Progenitor cell of endocrine pancreas (in vitro differentiated cells): ENCODE measurements at regions not wholly inside any gene's neighbourhood (a gene's known extent, or its start where the extent isn't known, plus 50 kb on each side); places are given as distances from the start of the nearest gene placed in this dataset.
"Not testable (repeated sequence)": the region's sequence is repeated elsewhere in the genome, so short reads cannot be mapped to it uniquely, and the experiment has no call there.

ENCODE experiments used
- DNase-seq: peaks from one replicate; pipeline ENCODE4 v3.0.0; 2021; ENCODE audit warnings: low spot score; ENCODE audit not compliant: unreplicated experiment
- H3K27ac Mint-ChIP-seq: 2 replicates; pipeline ENCODE4 v1.8.0; 2021; ENCODE audit warnings: mild to moderate bottlenecking, moderate library complexity, mixed read lengths
- H3K27me3 Mint-ChIP-seq: 2 replicates; pipeline ENCODE4 v1.8.0; 2021; ENCODE audit warnings: mixed read lengths
- H3K36me3 Mint-ChIP-seq: 2 replicates; pipeline ENCODE4 v1.8.0; 2022; ENCODE audit warnings: mixed read lengths; ENCODE audit not compliant: insufficient read depth
- H3K4me1 Mint-ChIP-seq: 2 replicates; pipeline ENCODE4 v1.8.0; 2021; ENCODE audit warnings: low read depth, mixed read lengths
- H3K4me3 Mint-ChIP-seq: 2 replicates; pipeline ENCODE4 v1.8.0; 2021; ENCODE audit warnings: low read depth, mild to moderate bottlenecking, moderate library complexity, mixed read lengths
- H3K9me3 Mint-ChIP-seq: 2 replicates; pipeline ENCODE4 v1.8.0; 2021; ENCODE audit warnings: low read depth, mixed read lengths
- CTCF ChIP-seq: fragments of 200-600 bp; sonication (generic); IDR thresholded peaks from one replicate; pipeline ENCODE4 v1.5.0; 2021; ENCODE audit warnings: antibody characterized with exemption, mild to moderate bottlenecking; ENCODE audit not compliant: unreplicated experiment

DNA sequence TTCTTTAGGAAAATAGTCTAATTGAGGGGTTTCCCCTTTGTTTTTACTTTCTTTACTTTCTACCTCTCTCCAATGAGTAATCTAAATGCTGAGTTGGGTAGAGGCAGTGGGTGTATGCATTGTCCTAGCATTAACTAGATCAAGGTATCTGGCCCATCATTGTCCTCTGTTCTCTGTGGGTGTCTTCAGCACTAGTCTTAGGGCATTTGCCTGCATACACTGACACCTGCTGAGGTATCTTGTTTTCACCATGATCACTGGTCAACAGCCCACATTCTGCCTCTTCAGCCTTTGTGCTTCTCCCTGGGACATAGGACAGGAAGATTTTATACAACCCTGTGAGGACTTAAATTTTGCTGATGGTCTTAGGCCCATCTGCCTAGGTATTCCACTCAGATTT is 371.1 kb downstream of the RAB38 start:
- Mint-ChIP-seq H3K4me1 (no peaks in the 10 kb centered on the region), H3K27ac (no peak overlapping the region), H3K9me3 (no peaks in the 10 kb centered on the region), H3K36me3 (no peaks in the 10 kb centered on the region), H3K27me3 (no peaks in the 10 kb centered on the region), H3K4me3 (no peak overlapping the region)
- DNase-seq = no peak
- no peak for TF ChIP-seq CTCF

DNA sequence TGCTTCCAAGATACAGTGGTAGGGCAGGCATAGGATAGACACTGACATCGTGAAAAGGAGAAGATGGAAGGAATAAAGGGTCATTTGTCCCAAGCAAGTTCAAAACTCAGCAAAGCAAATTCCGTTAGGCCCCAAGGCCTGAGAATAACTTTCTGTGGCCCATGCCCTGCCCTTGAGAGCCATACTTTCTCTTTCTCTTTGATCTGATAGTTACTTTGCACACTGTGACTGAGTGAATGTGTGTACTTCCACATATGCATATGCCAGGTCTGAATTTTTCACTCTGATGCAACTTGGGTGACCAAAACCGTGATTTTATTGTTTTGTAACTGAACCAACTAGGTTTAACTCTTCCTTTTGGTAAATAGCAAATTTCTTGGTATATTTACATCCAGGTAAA is 371.5 kb downstream of the RAB38 start:
- no peak overlapping the region for H3K4me3 Mint-ChIP-seq
- no peaks in the 10 kb centered on the region for H3K4me1 Mint-ChIP-seq
- H3K27me3 Mint-ChIP-seq = no peaks in the 10 kb centered on the region
- no peak overlapping the region for H3K27ac Mint-ChIP-seq
- H3K36me3 Mint-ChIP-seq = no peaks in the 10 kb centered on the region
- DNase-seq = no peak
- H3K9me3 Mint-ChIP-seq = no peaks in the 10 kb centered on the region
- no peak for TF ChIP-seq CTCF

- not testable (repeated sequence) for H3K4me1 Mint-ChIP-seq, H3K4me3 Mint-ChIP-seq, H3K27me3 Mint-ChIP-seq, DNase-seq, H3K9me3 Mint-ChIP-seq, H3K36me3 Mint-ChIP-seq, H3K27ac Mint-ChIP-seq
Measured at GRCh38 chr11:87784862-87785261, 390.4 kb downstream of the RAB38 start.

- no peaks in the 10 kb centered on the region for H3K9me3 Mint-ChIP-seq
- no peaks in the 10 kb centered on the region for H3K36me3 Mint-ChIP-seq
- H3K4me1 Mint-ChIP-seq = no peaks in the 10 kb centered on the region
- DNase-seq = no peak
- no peak for TF ChIP-seq CTCF
- H3K4me3 Mint-ChIP-seq = no peak overlapping the region
- H3K27ac Mint-ChIP-seq = no peak overlapping the region
- no peaks in the 10 kb centered on the region for H3K27me3 Mint-ChIP-seq
Measured at GRCh38 chr11:87780068-87780413, 395.2 kb downstream of the RAB38 start.

DNA sequence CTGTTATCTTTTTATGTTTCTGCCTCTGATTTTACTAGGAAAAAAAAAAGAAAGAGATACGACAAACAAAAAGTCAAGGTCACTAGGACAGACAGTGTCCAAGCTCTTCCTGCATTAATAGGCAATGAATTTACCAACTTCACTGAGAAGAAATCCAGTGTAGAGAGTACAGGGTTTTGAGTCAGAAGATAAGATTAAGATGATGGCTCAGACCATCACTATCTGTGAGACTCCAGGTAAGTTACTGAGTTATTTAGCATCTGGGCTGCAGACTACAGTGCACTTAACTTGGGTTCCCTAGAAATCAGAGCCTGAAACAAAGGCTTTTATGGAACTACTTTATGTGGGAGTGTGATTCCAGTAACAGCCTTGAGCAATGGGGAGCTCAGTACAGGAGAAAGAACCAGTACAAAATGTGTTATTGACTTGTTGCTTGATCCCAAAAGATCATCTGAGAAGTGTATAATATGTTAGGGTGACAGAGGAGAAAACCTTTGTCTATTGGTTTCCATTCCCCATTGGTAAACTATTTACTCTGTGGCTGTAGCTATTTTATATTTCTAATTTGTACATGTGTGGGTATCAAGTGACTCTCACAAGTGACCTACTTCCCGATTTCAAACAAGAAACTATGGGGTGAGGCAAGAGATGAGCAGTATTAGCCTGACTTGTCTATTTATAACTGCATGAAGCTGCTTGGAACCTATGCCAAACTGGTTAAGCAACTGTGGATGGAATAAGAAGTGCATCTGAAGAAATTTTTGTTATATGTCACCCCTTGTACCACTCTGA is 395.8 kb downstream of the RAB38 start:
- DNase-seq = no peak
- Mint-ChIP-seq H3K36me3 (no peaks in the 10 kb centered on the region), H3K4me3 (no peak overlapping the region)

More for the DNA sequence above, 395.8 kb downstream of the RAB38 start:
- H3K9me3 Mint-ChIP-seq = no peaks in the 10 kb centered on the region
- TF ChIP-seq CTCF = no peak
- H3K4me1 Mint-ChIP-seq = no peaks in the 10 kb centered on the region
- no peaks in the 10 kb centered on the region for H3K27me3 Mint-ChIP-seq
- H3K27ac Mint-ChIP-seq = no peak overlapping the region
